HEK293T (cell line): ENCODE measurements at regions not wholly inside any gene's neighbourhood (a gene's known extent, or its start where the extent isn't known, plus 50 kb on each side); places are given as distances from the start of the nearest gene placed in this dataset.
A peak's percentile ranks its signal among the peaks of the same experiment; 100 is the strongest.

ENCODE experiments used
- CTCF ChIA-PET: fragments of 350-600 bp; formaldehyde crosslinking; extraction: SDS; loops from one replicate; lab custom pipeline; 2021; ENCODE audit warnings: antibody characterized with exemption, inconsistent platforms; lab: Yijun Ruan, JAX
- POLR2A ChIA-PET: fragments of 350-600 bp; formaldehyde crosslinking; extraction: SDS; loops from one replicate; lab custom pipeline; 2020; ENCODE audit warnings: antibody characterized with exemption, inconsistent platforms; lab: Yijun Ruan, JAX
- DNase-seq: peaks from one replicate; pipeline ENCODE4 v3.0.0; 2012; ENCODE audit warnings: mixed read lengths; ENCODE audit errors: extremely low spot score
- ARNT ChIP-seq: fragments of 450-650 bp; IDR thresholded peaks from 2 replicates; pipeline ENCODE4 v1.6.1; 2017; ENCODE audit warnings: mild to moderate bottlenecking
- BHLHE40 ChIP-seq: fragments of 450-650 bp; IDR thresholded peaks from 2 replicates; pipeline ENCODE4 v1.6.1; 2016; ENCODE audit warnings: mild to moderate bottlenecking, moderate library complexity, borderline replicate concordance
- CTBP1 ChIP-seq: fragments of 450-650 bp; IDR thresholded peaks from 2 replicates; pipeline ENCODE4 v1.6.1; 2016; ENCODE audit warnings: borderline replicate concordance
- ELF4 ChIP-seq: fragments of 450-650 bp; IDR thresholded peaks from 2 replicates; pipeline ENCODE4 v1.6.1; 2017; ENCODE audit warnings: antibody characterized with exemption
- FOXA1 ChIP-seq: fragments of 450-650 bp; IDR thresholded peaks from 2 replicates; pipeline ENCODE4 v1.6.1; 2016; ENCODE audit warnings: mild to moderate bottlenecking
- FOXK2 ChIP-seq: fragments of 450-650 bp; IDR thresholded peaks from 2 replicates; pipeline ENCODE4 v1.6.1; 2016; ENCODE audit warnings: mild to moderate bottlenecking
- FOXM1 ChIP-seq: fragments of 450-650 bp; IDR thresholded peaks from 2 replicates; pipeline ENCODE4 v1.6.1; 2017; ENCODE audit warnings: mild to moderate bottlenecking, borderline replicate concordance
- HDGF ChIP-seq: fragments of 450-650 bp; IDR thresholded peaks from 2 replicates; pipeline ENCODE4 v1.6.1; 2017; ENCODE audit warnings: antibody characterized with exemption, borderline replicate concordance
- L3MBTL2 ChIP-seq: fragments of 450-650 bp; conservative IDR thresholded peaks from 2 replicates; pipeline ENCODE4 v1.6.1; 2016; ENCODE audit warnings: mild to moderate bottlenecking
- LEF1 ChIP-seq: fragments of 450-650 bp; IDR thresholded peaks from 2 replicates; pipeline ENCODE4 v1.6.1; 2017; ENCODE audit warnings: mild to moderate bottlenecking, borderline replicate concordance
- NFRKB ChIP-seq: fragments of 450-650 bp; IDR thresholded peaks from 2 replicates; pipeline ENCODE4 v1.6.1; 2016; ENCODE audit warnings: mild to moderate bottlenecking, moderate library complexity
- SP1 ChIP-seq: fragments of 450-650 bp; IDR thresholded peaks from 2 replicates; pipeline ENCODE4 v1.6.1; 2017
- SUZ12 ChIP-seq: fragments of 450-650 bp; IDR thresholded peaks from 2 replicates; pipeline ENCODE4 v1.6.1; 2016; ENCODE audit warnings: mild to moderate bottlenecking
- TARDBP ChIP-seq: fragments of 450-650 bp; IDR thresholded peaks from 2 replicates; pipeline ENCODE4 v1.6.1; 2016
- ZNF384 ChIP-seq: fragments of 450-650 bp; IDR thresholded peaks from 2 replicates; pipeline ENCODE4 v1.6.1; 2016
- TF ChIP-seq, protein P1 (sequence below): fragments of 450-650 bp; IDR thresholded peaks from 2 replicates; pipeline ENCODE4 v1.6.1; 2016

DNA sequence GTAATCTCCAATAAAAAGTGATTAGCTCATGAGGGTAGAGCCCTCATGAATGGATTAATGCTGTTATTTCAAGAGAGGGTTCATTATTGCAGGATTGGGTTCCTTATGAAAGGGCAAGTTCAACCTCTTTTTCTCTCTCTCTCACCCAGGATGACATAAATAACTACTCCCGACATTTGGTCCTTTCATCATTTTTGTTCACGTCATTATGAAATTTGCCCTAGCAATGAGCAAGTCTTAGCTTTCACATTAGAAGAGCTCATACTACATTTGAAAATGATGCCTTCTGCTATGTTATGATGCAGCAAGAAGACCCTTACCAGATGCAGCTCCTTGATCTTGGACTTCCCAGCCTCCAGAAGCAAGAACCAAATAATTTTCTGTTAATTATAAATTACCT lies 152.5 kb downstream of the ICOS start:
- CTCF ChIA-PET, result no interaction called here
- no peak for DNase-seq
- no peak for TF ChIP-seq CTBP1
- TF ChIP-seq FOXA1, result no peak
- POLR2A ChIA-PET, result no interaction called here

DNA sequence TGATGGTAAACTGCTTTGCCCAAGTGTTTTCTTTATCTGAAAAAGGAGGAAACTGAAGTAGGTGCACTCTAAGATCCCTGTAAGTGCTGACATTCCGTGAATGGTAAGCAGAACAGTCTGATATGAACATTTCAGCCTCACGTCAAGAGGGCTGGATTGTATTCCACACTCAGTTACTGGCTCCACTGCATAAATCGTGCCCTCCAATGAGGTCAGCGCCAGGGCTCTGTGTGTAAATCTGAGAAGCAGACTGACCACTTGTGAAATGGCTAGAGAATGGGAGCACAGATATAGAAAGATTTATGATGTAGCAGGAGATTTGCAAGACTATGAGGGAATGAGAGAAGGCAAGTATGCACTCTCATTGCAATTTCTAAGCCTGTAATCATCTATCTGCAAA lies 153.0 kb downstream of the ICOS start:
- no peak for DNase-seq
- ChIA-PET CTCF (no interaction called here), POLR2A (no interaction called here)
- TF ChIP-seq TARDBP (no peak), L3MBTL2 (no peak), ARNT (no peak), NFRKB (no peak), ELF4 (no peak)

DNA sequence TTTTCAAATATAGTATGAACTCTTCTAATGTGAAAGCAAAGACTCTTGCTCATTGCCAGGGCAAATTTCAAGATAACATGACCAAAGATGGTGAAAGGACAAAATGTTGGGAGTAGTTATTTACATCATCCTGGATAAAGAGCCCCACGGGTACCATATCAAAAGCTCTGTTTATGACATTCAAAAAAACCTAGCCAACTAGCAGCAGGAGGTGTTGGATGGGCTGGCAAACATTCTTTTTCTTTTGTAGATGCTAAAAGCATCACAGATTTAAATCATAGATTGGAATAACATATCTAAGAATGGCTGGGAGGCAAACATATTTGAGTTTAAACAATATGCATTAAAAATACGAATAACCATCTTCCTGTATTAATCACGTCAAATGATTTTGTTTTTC lies 153.5 kb downstream of the ICOS start:
- no peak for TF ChIP-seq TARDBP
- no peak for TF ChIP-seq FOXA1
- no peak for TF ChIP-seq ARNT
- TF ChIP-seq NFRKB, result no peak
- no peak for TF ChIP-seq ELF4
- no peak for TF ChIP-seq FOXK2
- no peak for TF ChIP-seq SP1
- TF ChIP-seq HDGF, result no peak
- no peak for TF ChIP-seq BHLHE40
- TF ChIP-seq FOXM1, result no peak
- TF ChIP-seq, protein P1, sequence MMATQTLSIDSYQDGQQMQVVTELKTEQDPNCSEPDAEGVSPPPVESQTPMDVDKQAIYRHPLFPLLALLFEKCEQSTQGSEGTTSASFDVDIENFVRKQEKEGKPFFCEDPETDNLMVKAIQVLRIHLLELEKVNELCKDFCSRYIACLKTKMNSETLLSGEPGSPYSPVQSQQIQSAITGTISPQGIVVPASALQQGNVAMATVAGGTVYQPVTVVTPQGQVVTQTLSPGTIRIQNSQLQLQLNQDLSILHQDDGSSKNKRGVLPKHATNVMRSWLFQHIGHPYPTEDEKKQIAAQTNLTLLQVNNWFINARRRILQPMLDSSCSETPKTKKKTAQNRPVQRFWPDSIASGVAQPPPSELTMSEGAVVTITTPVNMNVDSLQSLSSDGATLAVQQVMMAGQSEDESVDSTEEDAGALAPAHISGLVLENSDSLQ, result no peak
- TF ChIP-seq SUZ12, result no peak
- no peak for TF ChIP-seq ZNF384
- no peak for TF ChIP-seq LEF1
- TF ChIP-seq CTBP1, result no peak
- TF ChIP-seq L3MBTL2, result no peak
- ChIA-PET POLR2A (no interaction called here), CTCF (no interaction called here)
- no peak for DNase-seq

DNA sequence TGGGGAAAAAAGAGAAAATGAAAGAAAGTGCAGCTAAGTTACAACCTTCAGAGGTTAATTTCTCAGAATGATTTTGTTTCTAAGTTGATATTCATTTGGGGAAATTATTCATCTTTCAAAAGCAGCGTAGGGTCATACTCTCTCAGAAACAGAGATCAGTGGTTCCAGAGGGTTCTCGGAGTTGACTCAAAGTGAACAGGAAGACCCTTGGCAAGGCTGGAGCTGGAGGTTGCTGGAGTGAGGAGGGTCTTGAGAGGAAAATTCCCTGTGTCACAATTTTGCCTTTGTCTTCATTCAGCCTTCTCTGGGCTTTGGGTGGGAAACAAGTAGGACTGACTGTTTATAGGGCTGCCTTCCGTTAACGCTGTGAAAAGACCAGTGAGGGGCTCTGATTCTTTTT lies 168.2 kb downstream of the ICOS start:
- DNase-seq, result no peak
- ChIA-PET POLR2A (no interaction called here), CTCF (interaction anchor here (1.0 kb wide), 1 partner anchor 155 kb away, joined by 3 read pairs; no protein-coding TSS in a partner anchor)
- TF ChIP-seq CTBP1 (no peak), BHLHE40 (no peak), SUZ12 (no peak), ZNF384 (no peak), L3MBTL2 (no peak), SP1 (no peak), FOXA1 (no peak)
- TF ChIP-seq, protein P1, result no peak

DNA sequence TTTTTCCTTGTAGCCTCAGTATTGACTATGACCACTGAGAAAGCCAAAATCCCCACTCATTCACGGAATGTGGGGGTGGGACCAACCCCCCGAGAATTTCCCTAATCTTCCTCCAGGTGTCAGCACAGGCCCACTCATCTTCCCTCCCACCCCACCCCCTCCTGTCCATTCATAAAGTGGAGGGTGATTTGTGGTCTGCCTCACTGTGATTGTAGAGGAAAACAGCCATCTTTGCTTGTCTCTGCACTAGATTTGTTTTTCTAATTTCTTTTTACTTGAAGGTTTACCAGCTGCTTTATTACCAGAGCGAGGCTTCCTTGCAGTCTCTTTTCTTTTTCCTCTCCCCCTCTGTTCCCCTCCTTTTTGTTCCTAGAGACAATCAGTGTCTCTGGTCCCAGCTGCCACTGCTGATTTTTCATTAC lies 171.8 kb downstream of the ICOS start:
- CTCF ChIA-PET, result no interaction called here
- POLR2A ChIA-PET, result no interaction called here
- TF ChIP-seq, protein P1, result peak; percentile 89
- no peak for TF ChIP-seq TARDBP
- DNase-seq, result peak; percentile 69

DNA sequence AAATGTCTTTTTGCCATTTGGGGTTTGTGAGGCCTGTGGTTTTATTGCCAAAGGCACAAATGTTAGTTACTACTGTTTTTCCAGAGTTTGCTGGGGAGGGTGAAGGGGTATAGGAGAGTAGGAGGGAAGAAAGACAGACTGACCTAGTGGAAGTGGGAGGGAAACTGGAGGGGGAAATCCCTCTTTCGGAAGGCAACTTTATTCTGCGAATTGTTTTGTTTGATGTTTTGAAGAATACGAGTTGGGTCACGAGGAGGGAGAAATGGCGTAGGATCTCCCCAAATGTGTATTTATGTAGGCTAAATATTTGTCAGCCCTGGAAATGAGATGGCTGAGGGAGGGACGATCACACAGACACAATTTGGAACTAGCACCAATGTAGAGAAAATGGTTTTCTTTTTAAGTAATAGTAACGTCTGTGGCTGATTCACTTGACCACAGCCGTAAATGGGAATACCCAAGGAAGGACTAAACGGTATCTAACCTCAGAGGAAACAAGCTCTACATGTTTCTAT lies 172.3 kb downstream of the ICOS start:
- ChIA-PET POLR2A (no interaction called here), CTCF (no interaction called here)
- no peak for TF ChIP-seq CTBP1
- TF ChIP-seq FOXM1, result no peak
- no peak for TF ChIP-seq FOXA1
- TF ChIP-seq LEF1, result no peak
- TF ChIP-seq, protein P1, result no peak
- TF ChIP-seq SP1, result no peak
- no peak for TF ChIP-seq FOXK2
- TF ChIP-seq ZNF384, result no peak
- no peak for TF ChIP-seq HDGF
- no peak for TF ChIP-seq TARDBP
- TF ChIP-seq ELF4, result no peak
- no peak for TF ChIP-seq SUZ12
- no peak for TF ChIP-seq L3MBTL2
- no peak for TF ChIP-seq ARNT
- no peak for TF ChIP-seq NFRKB
- TF ChIP-seq BHLHE40, result no peak
- DNase-seq, result no peak

DNA sequence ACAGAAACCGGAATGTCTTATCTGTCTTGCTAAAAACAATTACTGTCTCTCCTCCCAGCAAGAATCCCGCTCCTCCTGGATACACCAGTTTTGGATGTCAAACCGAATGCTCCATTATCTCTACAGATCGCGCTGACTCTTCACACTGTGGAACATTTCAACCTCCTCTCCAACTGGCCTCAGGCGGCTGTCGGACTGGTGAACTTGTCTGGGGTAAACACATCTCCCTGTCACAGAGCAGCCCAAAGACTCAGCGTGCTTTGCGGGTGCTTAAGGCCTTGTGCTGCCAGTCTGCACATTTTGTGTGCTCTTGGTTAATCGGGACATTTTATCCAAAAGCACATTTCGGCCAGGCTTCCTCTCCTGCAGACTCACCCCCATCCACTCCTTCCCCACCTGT lies 173.1 kb downstream of the ICOS start:
- TF ChIP-seq NFRKB (no peak), HDGF (no peak), FOXK2 (no peak), SUZ12 (no peak), ARNT (no peak), BHLHE40 (no peak)
- CTCF ChIA-PET, result no interaction called here
- DNase-seq, result peak; percentile 9
- POLR2A ChIA-PET, result no interaction called here
